ENCODE measurements at regions not wholly inside any gene's neighbourhood (a gene's known extent, or its start where the extent isn't known, plus 50 kb on each side); places are given as distances from the start of the nearest gene placed in this dataset.

- Histone ChIP-seq H3K4me3 (no peak overlapping the region), H3K27me3 (ENCODE audit: control insufficient read depth in 3 of 3, insufficient read depth in 3 of 3, low read length in 2 of 3) (no peaks in the 10 kb centered on the region), H3K9ac (ENCODE audit: insufficient read depth in 1 of 2, low read length in 2 of 2) (no peak overlapping the region), H3K4me1 (ENCODE audit: control insufficient read depth in 5 of 5, insufficient read depth in 5 of 5, low read length in 5 of 5) (peaks cover 0 to 7% (median 0%) of the 10 kb centered on the region in 5 donors), H3K9me3 (ENCODE audit: control insufficient read depth in 4 of 4, insufficient read depth in 3 of 4, low read length in 3 of 4) (no peaks in the 10 kb centered on the region), H3K27ac (ENCODE audit: low read depth in 1 of 2, low read length in 1 of 2) (no peak overlapping the region), H3K36me3 (ENCODE audit: control insufficient read depth in 4 of 4, insufficient read depth in 4 of 4, low read length in 4 of 4) (no peaks in the 10 kb centered on the region)
- DNase-seq (no peak), ATAC-seq (ENCODE audit: insufficient read depth, low FRiP score) (no peak)
- TF ChIP-seq CTCF (IDR thresholded peaks at IDR 0.05; ENCODE audit: control extremely low read depth, extremely low read depth), result no peak
- WGBS, 2 donors, result 88 to 89% methylated on average over 8 of the region's 8 CpGs
Observed at GRCh38 chr6:15082708-15083107, 163.2 kb upstream of the JARID2 start.

GRCh38 chr6:15086348-15087158 is 159.3 kb upstream of the JARID2 start:
- no peak for DNase-seq
- WGBS, 2 donors, result 78 to 79% methylated on average over 12 of the region's 12 CpGs
- no peak overlapping the region for H3K4me3 ChIP-seq
- H3K36me3 ChIP-seq (ENCODE audit: control insufficient read depth in 4 of 4, insufficient read depth in 4 of 4, low read length in 4 of 4), result no peaks in the 10 kb centered on the region
- H3K9ac ChIP-seq (ENCODE audit: insufficient read depth in 1 of 2, low read length in 2 of 2), result no peak overlapping the region
- no peaks in the 10 kb centered on the region for H3K27me3 ChIP-seq (ENCODE audit: control insufficient read depth in 3 of 3, insufficient read depth in 3 of 3, low read length in 2 of 3)
- no peak overlapping the region for H3K27ac ChIP-seq (ENCODE audit: low read depth in 1 of 2, low read length in 1 of 2)
- no peak for ATAC-seq (ENCODE audit: insufficient read depth, low FRiP score)
- H3K4me1 ChIP-seq (ENCODE audit: control insufficient read depth in 5 of 5, insufficient read depth in 5 of 5, low read length in 5 of 5), result peaks cover 0 to 20% (median 0%) of the 10 kb centered on the region in 5 donors
- no peaks in the 10 kb centered on the region for H3K9me3 ChIP-seq (ENCODE audit: control insufficient read depth in 4 of 4, insufficient read depth in 3 of 4, low read length in 3 of 4)
- TF ChIP-seq CTCF (IDR thresholded peaks at IDR 0.05; ENCODE audit: control extremely low read depth, extremely low read depth), result no peak

- Histone ChIP-seq H3K36me3 (ENCODE audit: control insufficient read depth in 4 of 4, insufficient read depth in 4 of 4, low read length in 4 of 4) (no peaks in the 10 kb centered on the region), H3K4me3 (no peak overlapping the region), H3K27me3 (ENCODE audit: control insufficient read depth in 3 of 3, insufficient read depth in 3 of 3, low read length in 2 of 3) (no peaks in the 10 kb centered on the region), H3K27ac (ENCODE audit: low read depth in 1 of 2, low read length in 1 of 2) (no peak overlapping the region), H3K9me3 (ENCODE audit: control insufficient read depth in 4 of 4, insufficient read depth in 3 of 4, low read length in 3 of 4) (no peaks in the 10 kb centered on the region), H3K4me1 (ENCODE audit: control insufficient read depth in 5 of 5, insufficient read depth in 5 of 5, low read length in 5 of 5) (peaks cover 0 to 20% (median 0%) of the 10 kb centered on the region in 5 donors), H3K9ac (ENCODE audit: insufficient read depth in 1 of 2, low read length in 2 of 2) (no peak overlapping the region)
- TF ChIP-seq CTCF (IDR thresholded peaks at IDR 0.05; ENCODE audit: control extremely low read depth, extremely low read depth), result no peak
- 72 to 89% methylated on average over 5 of the region's 5 CpGs for WGBS, 2 donors
- DNase-seq, result no peak
- ATAC-seq (ENCODE audit: insufficient read depth, low FRiP score), result no peak
Observed at GRCh38 chr6:15087186-15087589, 158.7 kb upstream of the JARID2 start.
